ENCODE measurements at regions not wholly inside any gene's neighbourhood (a gene's known extent, or its start where the extent isn't known, plus 50 kb on each side); places are given as distances from the start of the nearest gene placed in this dataset.

- no peak for DNase-seq (ENCODE audit: low read depth, low spot score)
- in situ Hi-C loops (cut with HindIII; ENCODE audit: low pct_unique_long_range_greater_than_20kb, low sequenced_read_pairs) = no loop called here
These were observed 165.0 kb upstream of the CCDC68 start for GRCh38 chr18:55124078-55124763.

- in situ Hi-C loops (cut with HindIII; ENCODE audit: low pct_unique_long_range_greater_than_20kb, low sequenced_read_pairs) = no loop called here
- no peak for DNase-seq (ENCODE audit: low read depth, low spot score)
These were observed 164.1 kb upstream of the CCDC68 start for GRCh38 chr18:55123361-55123760.

GRCh38 chr18:55121397-55122170 lies 162.3 kb upstream of the CCDC68 start:
- in situ Hi-C loops (cut with HindIII; ENCODE audit: low pct_unique_long_range_greater_than_20kb, low sequenced_read_pairs) = no loop called here
- no peak for DNase-seq (ENCODE audit: low read depth, low spot score)

GRCh38 chr18:55120896-55121295 lies 161.6 kb upstream of the CCDC68 start:
- DNase-seq (ENCODE audit: low read depth, low spot score) = no peak
- in situ Hi-C loops (cut with HindIII; ENCODE audit: low pct_unique_long_range_greater_than_20kb, low sequenced_read_pairs) = no loop called here

GRCh38 chr18:55119434-55119833 lies 160.2 kb upstream of the CCDC68 start:
- DNase-seq (ENCODE audit: low read depth, low spot score) = no peak

GRCh38 chr18:55119016-55119415 lies 159.8 kb upstream of the CCDC68 start:
- no peak for DNase-seq (ENCODE audit: low read depth, low spot score)
- in situ Hi-C loops (cut with HindIII; ENCODE audit: low pct_unique_long_range_greater_than_20kb, low sequenced_read_pairs) = no loop called here

More at GRCh38 chr18:55119434-55119833, 160.2 kb upstream of the CCDC68 start:
- in situ Hi-C loops (cut with HindIII; ENCODE audit: low pct_unique_long_range_greater_than_20kb, low sequenced_read_pairs) = no loop called here

- in situ Hi-C loops (cut with HindIII; ENCODE audit: low pct_unique_long_range_greater_than_20kb, low sequenced_read_pairs) = no loop called here
- no peak for DNase-seq (ENCODE audit: low read depth, low spot score)
These were observed 157.6 kb upstream of the CCDC68 start for GRCh38 chr18:55116863-55117262.

GRCh38 chr18:55115606-55116005 lies 156.3 kb upstream of the CCDC68 start:
- no peak for DNase-seq (ENCODE audit: low read depth, low spot score)
- in situ Hi-C loops (cut with HindIII; ENCODE audit: low pct_unique_long_range_greater_than_20kb, low sequenced_read_pairs) = no loop called here

GRCh38 chr18:55114876-55115275 lies 155.6 kb upstream of the CCDC68 start:
- DNase-seq (ENCODE audit: low read depth, low spot score) = no peak
- in situ Hi-C loops (cut with HindIII; ENCODE audit: low pct_unique_long_range_greater_than_20kb, low sequenced_read_pairs) = no loop called here

- no peak for DNase-seq (ENCODE audit: low read depth, low spot score)
- in situ Hi-C loops (cut with HindIII; ENCODE audit: low pct_unique_long_range_greater_than_20kb, low sequenced_read_pairs) = no loop called here
These were observed 154.5 kb upstream of the CCDC68 start for GRCh38 chr18:55113800-55114199.

- in situ Hi-C loops (cut with HindIII; ENCODE audit: low pct_unique_long_range_greater_than_20kb, low sequenced_read_pairs) = no loop called here
- no peak for DNase-seq (ENCODE audit: low read depth, low spot score)
These were observed 152.0 kb upstream of the CCDC68 start for GRCh38 chr18:55111271-55111670.

- in situ Hi-C loops (cut with HindIII; ENCODE audit: low pct_unique_long_range_greater_than_20kb, low sequenced_read_pairs) = no loop called here
- DNase-seq (ENCODE audit: low read depth, low spot score) = no peak
These were observed 151.2 kb upstream of the CCDC68 start for GRCh38 chr18:55110436-55110835.

GRCh38 chr18:55109818-55110414 lies 150.7 kb upstream of the CCDC68 start:
- in situ Hi-C loops (cut with HindIII; ENCODE audit: low pct_unique_long_range_greater_than_20kb, low sequenced_read_pairs) = no loop called here
- DNase-seq (ENCODE audit: low read depth, low spot score) = no peak

- DNase-seq (ENCODE audit: low read depth, low spot score) = no peak
- in situ Hi-C loops (cut with HindIII; ENCODE audit: low pct_unique_long_range_greater_than_20kb, low sequenced_read_pairs) = no loop called here
These were observed 147.6 kb upstream of the CCDC68 start for GRCh38 chr18:55106906-55107305.

GRCh38 chr18:55106466-55106865 lies 147.2 kb upstream of the CCDC68 start:
- in situ Hi-C loops (cut with HindIII; ENCODE audit: low pct_unique_long_range_greater_than_20kb, low sequenced_read_pairs) = no loop called here
- no peak for DNase-seq (ENCODE audit: low read depth, low spot score)

GRCh38 chr18:55105873-55106272 lies 146.6 kb upstream of the CCDC68 start:
- in situ Hi-C loops (cut with HindIII; ENCODE audit: low pct_unique_long_range_greater_than_20kb, low sequenced_read_pairs) = no loop called here
- DNase-seq (ENCODE audit: low read depth, low spot score) = no peak

GRCh38 chr18:55102958-55103456 lies 143.7 kb upstream of the CCDC68 start:
- in situ Hi-C loops (cut with HindIII; ENCODE audit: low pct_unique_long_range_greater_than_20kb, low sequenced_read_pairs) = no loop called here
- DNase-seq (ENCODE audit: low read depth, low spot score) = no peak

GRCh38 chr18:55102501-55102900 lies 143.2 kb upstream of the CCDC68 start:
- in situ Hi-C loops (cut with HindIII; ENCODE audit: low pct_unique_long_range_greater_than_20kb, low sequenced_read_pairs) = no loop called here
- no peak for DNase-seq (ENCODE audit: low read depth, low spot score)

GRCh38 chr18:55101458-55101824 lies 142.2 kb upstream of the CCDC68 start:
- no peak for DNase-seq (ENCODE audit: low read depth, low spot score)
- in situ Hi-C loops (cut with HindIII; ENCODE audit: low pct_unique_long_range_greater_than_20kb, low sequenced_read_pairs) = no loop called here
